DOHH2 (cell line): ENCODE measurements at regions not wholly inside any gene's neighbourhood (a gene's known extent, or its start where the extent isn't known, plus 50 kb on each side); places are given as distances from the start of the nearest gene placed in this dataset.

Experiments
- EZH2phosphoT487 ChIP-seq: fragments of 200-600 bp; sonication (generic); IDR thresholded peaks from 2 replicates; pipeline ENCODE4 v1.6.1; 2017; ENCODE audit warnings: borderline replicate concordance, mild to moderate bottlenecking, antibody characterized with exemption, low read length, moderate library complexity, mixed read lengths
- TF ChIP-seq, protein P1 (sequence below): fragments of 200-600 bp; sonication (generic); IDR thresholded peaks from one replicate; pipeline ENCODE4 v1.5.1; 2014; ENCODE audit warnings: antibody characterized with exemption, mild to moderate bottlenecking, low read depth, low read length; ENCODE audit not compliant: poor library complexity, severe bottlenecking

DNA sequence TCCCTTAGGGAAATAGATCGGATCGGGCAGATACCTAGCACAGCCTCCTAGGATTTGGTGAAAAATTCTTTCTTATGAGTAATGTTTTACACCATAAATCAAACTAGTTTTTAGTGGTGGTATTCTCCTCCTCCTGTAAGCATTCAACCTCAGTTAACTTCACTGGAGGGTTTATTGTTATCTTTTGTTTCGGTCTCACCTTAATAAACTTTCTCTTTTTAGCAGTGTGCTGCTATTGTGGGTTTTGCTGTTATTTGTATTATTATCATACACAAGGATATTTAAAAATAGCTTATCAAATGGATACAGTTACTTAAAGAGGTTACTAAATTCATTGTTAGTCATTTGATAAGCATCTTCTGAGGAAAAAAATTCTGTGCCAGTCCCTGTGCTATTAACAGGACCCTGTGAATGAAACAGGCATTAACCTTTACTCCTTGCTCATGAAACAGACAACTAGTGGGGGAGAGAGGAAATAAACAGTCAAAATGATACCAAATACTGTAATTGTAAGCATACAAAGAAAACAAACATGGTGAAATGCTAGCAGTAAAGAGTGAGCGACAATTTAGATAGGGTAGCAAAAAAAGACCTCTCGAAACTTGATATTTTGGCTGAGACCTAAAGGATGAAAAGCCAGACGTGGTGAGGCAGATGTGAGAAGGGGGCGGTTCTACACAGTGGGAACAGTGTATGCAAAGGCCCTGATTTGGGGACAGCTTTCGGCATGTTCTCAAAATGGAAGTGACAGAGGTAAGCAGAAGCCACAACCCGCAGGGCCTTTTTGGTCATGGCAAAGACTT, 178.7 kb upstream of the SOX5 start:
- TF ChIP-seq, protein P1, sequence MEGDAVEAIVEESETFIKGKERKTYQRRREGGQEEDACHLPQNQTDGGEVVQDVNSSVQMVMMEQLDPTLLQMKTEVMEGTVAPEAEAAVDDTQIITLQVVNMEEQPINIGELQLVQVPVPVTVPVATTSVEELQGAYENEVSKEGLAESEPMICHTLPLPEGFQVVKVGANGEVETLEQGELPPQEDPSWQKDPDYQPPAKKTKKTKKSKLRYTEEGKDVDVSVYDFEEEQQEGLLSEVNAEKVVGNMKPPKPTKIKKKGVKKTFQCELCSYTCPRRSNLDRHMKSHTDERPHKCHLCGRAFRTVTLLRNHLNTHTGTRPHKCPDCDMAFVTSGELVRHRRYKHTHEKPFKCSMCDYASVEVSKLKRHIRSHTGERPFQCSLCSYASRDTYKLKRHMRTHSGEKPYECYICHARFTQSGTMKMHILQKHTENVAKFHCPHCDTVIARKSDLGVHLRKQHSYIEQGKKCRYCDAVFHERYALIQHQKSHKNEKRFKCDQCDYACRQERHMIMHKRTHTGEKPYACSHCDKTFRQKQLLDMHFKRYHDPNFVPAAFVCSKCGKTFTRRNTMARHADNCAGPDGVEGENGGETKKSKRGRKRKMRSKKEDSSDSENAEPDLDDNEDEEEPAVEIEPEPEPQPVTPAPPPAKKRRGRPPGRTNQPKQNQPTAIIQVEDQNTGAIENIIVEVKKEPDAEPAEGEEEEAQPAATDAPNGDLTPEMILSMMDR: no peak
- TF ChIP-seq EZH2phosphoT487: no peak
